Ovary (tissue), 7 donors: ENCODE measurements at regions not wholly inside any gene's neighbourhood (a gene's known extent, or its start where the extent isn't known, plus 50 kb on each side); places are given as distances from the start of the nearest gene placed in this dataset.

Source experiments
- DNase-seq, 5 donors: peaks; one replicate each; pipeline ENCODE4 v3.0.0-alpha.2; 2019 to 2020
- H3K27ac ChIP-seq, 2 donors: fragments of 200-600 bp; one replicate each; pipeline versions ENCODE4 v1.5.1 to v1.8.0; 2019 to 2022
- H3K27me3 ChIP-seq: fragments of 200-600 bp; one replicate; pipeline ENCODE4 v1.8.0; 2022
- H3K36me3 ChIP-seq: fragments of 200-600 bp; sonication (generic); one replicate; pipeline ENCODE4 v1.5.1; 2019
- H3K4me1 ChIP-seq: one replicate; pipeline ENCODE4 v1.8.1; 2013; ENCODE audit warnings: mild to moderate bottlenecking, moderate library complexity; ENCODE audit not compliant: insufficient read depth
- H3K4me3 ChIP-seq: fragments of 200-600 bp; sonication (generic); one replicate; pipeline ENCODE4 v1.5.1; 2017
- H3K9me3 ChIP-seq, 2 donors: fragments of 200-600 bp in 1 of 2; sonication (generic) in 1 of 2; one replicate each; pipeline versions ENCODE4 v1.5.1 to v1.8.1; 2013 to 2019; ENCODE audit warnings: mild to moderate bottlenecking in 1 of 2, moderate library complexity in 1 of 2
- EP300 ChIP-seq: sonication (generic); formaldehyde crosslinking; IDR thresholded peaks from one replicate; pipeline ENCODE4 v1.6.1; 2017; ENCODE audit warnings: antibody characterized with exemption
- POLR2A ChIP-seq: fragments of 450-650 bp; IDR thresholded peaks from one replicate; pipeline ENCODE4 v1.6.1; 2017; ENCODE audit warnings: antibody characterized with exemption, mild to moderate bottlenecking, moderate library complexity
- WGBS, 3 donors: extraction: QIAGEN DNeasy Blood & Tissue Kit in 1 of 3; methylation state at CpG; one replicate each; pipeline versions ENCODE4 v1.1.5 to v1.1.7; 2013 to 2017; 5-methylcytosine and 5-hydroxymethylcytosine counted together
- intact Hi-C, 4 donors: fragments of 100-400 bp; cut with DNase I; formaldehyde crosslinking; loops; one replicate each; pipeline versions ENCODE4 v1.11.0 to v1.15.1; 2022 to 2023
- TF ChIP-seq, protein P1 (sequence below), 3 donors: fragments of 450-650 bp in 2 of 3; fragments of 200-600 bp in 1 of 3; IDR thresholded peaks; one replicate each; pipeline versions ENCODE4 v1.5.1 to v1.8.0; 2016 to 2022; ENCODE audit warnings: antibody characterized with exemption in 3 of 3, mild to moderate bottlenecking in 1 of 3
- donor health status: DM: no; HTN: no; CAD: no; lungs with moderate emphysema.
- donor health status: DM: no; HTN: no; CAD: no.
- donor health status: Bipolar disorder and iron deficiency.
- donor health status: DM: no; HTN: no; CAD: no.
- donor health status: DM: yes; HTN: yes; CAD: no.

DNA sequence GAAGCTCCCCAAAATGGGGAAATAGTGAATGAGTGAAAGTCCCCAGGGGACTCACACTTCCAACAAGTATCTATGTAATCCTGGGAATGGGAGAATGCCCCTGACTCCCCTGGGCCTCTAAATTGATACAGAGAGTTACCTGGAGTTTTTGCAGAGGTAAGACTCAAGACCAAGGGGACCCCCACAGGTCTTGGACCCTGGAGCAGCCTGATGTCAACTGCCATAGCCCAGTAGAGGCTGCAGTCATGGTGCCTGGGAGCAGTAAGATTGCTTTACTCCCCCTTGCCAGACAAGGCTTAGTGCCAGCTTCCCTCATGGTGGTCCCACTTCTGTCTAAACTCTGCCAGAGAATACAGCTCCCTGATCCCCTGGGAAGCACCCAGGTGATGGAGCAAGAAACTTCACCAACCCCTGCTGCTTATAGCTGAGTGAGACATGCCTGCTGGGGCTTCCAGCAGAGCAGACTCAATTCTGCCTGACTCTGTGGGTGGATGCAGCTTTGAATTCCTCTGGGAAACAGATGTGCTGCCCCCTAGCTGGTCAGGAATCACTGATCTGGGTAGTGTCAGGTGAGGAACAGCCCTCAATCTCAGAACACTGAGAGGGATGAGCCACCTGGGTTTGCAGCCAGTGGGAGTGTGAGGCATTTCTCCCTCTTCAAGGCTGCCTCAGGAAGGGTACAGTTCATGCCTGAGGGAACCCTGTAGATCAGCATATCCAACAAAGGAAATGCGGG, 485.9 kb downstream of the NSUN3 start:
- Histone ChIP-seq H3K27ac (no peak overlapping the region), H3K36me3 (no peaks in the 10 kb centered on the region), H3K4me3 (no peak overlapping the region), H3K27me3 (no peaks in the 10 kb centered on the region), H3K4me1 (no peaks in the 10 kb centered on the region), H3K9me3 (no peaks in the 10 kb centered on the region)
- no peak for TF ChIP-seq EP300
- TF ChIP-seq POLR2A = no peak
- TF ChIP-seq, protein P1, sequence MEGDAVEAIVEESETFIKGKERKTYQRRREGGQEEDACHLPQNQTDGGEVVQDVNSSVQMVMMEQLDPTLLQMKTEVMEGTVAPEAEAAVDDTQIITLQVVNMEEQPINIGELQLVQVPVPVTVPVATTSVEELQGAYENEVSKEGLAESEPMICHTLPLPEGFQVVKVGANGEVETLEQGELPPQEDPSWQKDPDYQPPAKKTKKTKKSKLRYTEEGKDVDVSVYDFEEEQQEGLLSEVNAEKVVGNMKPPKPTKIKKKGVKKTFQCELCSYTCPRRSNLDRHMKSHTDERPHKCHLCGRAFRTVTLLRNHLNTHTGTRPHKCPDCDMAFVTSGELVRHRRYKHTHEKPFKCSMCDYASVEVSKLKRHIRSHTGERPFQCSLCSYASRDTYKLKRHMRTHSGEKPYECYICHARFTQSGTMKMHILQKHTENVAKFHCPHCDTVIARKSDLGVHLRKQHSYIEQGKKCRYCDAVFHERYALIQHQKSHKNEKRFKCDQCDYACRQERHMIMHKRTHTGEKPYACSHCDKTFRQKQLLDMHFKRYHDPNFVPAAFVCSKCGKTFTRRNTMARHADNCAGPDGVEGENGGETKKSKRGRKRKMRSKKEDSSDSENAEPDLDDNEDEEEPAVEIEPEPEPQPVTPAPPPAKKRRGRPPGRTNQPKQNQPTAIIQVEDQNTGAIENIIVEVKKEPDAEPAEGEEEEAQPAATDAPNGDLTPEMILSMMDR (IDR thresholded peaks at IDR 0.05) = no peak
- DNase-seq = no peak
- intact Hi-C loops = no loop called here
- 0 to 36% (median 0%) methylated on average over 1 of the region's 1 CpG for WGBS, 3 donors

DNA sequence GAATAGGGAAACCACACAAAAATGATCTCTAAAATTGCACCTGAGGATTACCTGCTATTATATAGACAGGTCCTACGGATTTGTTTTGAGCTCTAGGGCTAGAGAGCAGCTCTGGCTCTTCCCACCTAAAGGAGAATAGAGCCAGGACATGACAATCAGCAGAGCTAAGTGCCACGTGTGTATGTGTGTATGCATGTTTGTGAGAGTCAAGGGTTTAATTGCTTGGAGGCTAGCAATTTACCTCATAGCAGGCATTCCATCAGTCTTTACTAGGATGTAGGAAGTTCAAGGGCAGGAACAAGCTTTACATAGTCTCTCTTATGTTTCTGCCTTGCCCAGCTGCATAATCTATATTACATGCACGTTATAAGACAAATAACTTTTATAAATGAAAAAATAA, 498.2 kb downstream of the NSUN3 start:
- intact Hi-C loops = no loop called here
- WGBS, 3 donors = 42 to 65% (median 59%) methylated on average over 3 of the region's 3 CpGs
- DNase-seq = no peak

DNA sequence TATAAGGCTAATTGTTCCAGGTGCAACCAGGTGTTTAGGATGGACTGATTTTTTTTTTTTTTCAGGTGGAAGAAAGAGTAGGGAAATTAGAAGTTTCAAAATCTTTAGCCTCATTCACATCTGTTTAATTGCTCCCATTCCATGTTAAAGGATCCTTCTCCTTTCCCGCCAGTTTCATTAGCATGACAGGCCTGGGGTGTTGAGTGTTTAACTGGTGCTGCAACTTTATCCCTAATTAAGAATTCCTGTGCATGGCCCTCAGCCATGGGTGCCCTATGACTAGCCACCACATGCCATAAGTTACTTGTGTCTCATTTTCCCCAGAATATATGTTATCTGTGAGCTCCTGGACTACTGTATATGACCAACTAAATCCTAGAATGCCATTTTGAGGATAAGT, 501.4 kb downstream of the NSUN3 start:
- DNase-seq = no peak
- H3K9me3 ChIP-seq = no peaks in the 10 kb centered on the region
- no peak for TF ChIP-seq EP300
- TF ChIP-seq, protein P1 (IDR thresholded peaks at IDR 0.05) = no peak
- TF ChIP-seq POLR2A = no peak
- H3K36me3 ChIP-seq = no peaks in the 10 kb centered on the region
- intact Hi-C loops = no loop called here
- H3K27me3 ChIP-seq = no peaks in the 10 kb centered on the region
- no peak overlapping the region for H3K4me3 ChIP-seq
- no peaks in the 10 kb centered on the region for H3K4me1 ChIP-seq
- 88 to 97% (median 96%) methylated on average over 1 of the region's 1 CpG for WGBS, 3 donors
- H3K27ac ChIP-seq = no peak overlapping the region

More for the DNA sequence above, 498.2 kb downstream of the NSUN3 start:
- no peak for TF ChIP-seq EP300
- TF ChIP-seq, protein P1 (IDR thresholded peaks at IDR 0.05) = no peak
- no peak for TF ChIP-seq POLR2A
- no peaks in the 10 kb centered on the region for H3K9me3 ChIP-seq
- H3K4me3 ChIP-seq = no peak overlapping the region
- H3K4me1 ChIP-seq = no peaks in the 10 kb centered on the region
- H3K27me3 ChIP-seq = no peaks in the 10 kb centered on the region
- H3K27ac ChIP-seq = no peak overlapping the region
- no peaks in the 10 kb centered on the region for H3K36me3 ChIP-seq

DNA sequence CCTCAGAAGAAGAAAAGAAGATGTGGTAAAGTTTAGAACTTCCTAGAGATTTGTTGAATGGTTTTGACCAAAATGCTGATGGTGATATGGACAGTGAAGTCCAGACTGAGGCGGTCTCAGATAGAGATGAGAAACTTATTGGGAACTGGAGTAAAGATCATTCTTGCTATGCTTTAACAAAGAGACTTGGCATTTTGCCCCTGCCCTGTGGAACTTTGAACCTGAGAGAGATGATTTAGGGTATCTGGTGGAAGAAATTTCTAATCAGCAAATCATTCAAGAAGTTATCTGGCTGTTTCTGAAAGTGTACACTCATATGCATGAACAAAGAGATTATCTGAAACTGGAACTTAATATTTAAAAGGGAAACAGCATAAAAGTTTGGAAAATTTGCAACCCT, 505.2 kb downstream of the NSUN3 start:
- intact Hi-C loops = no loop called here
- 0% methylated on average over 1 of the region's 1 CpG for WGBS, 3 donors

More for the DNA sequence above, 505.2 kb downstream of the NSUN3 start:
- Histone ChIP-seq H3K4me1 (no peaks in the 10 kb centered on the region), H3K9me3 (no peaks in the 10 kb centered on the region), H3K4me3 (no peak overlapping the region), H3K27ac (no peak overlapping the region), H3K27me3 (no peaks in the 10 kb centered on the region), H3K36me3 (no peaks in the 10 kb centered on the region)
- no peak for DNase-seq
- no peak for TF ChIP-seq EP300
- TF ChIP-seq, protein P1 (IDR thresholded peaks at IDR 0.05) = no peak
- TF ChIP-seq POLR2A = no peak
